ENCODE measurements at regions not wholly inside any gene's neighbourhood (a gene's known extent, or its start where the extent isn't known, plus 50 kb on each side); places are given as distances from the start of the nearest gene placed in this dataset.

GRCh38 chr9:684941-685340 lies 156.6 kb upstream of the DMRT1 start:
- TF ChIP-seq, protein P1, sequence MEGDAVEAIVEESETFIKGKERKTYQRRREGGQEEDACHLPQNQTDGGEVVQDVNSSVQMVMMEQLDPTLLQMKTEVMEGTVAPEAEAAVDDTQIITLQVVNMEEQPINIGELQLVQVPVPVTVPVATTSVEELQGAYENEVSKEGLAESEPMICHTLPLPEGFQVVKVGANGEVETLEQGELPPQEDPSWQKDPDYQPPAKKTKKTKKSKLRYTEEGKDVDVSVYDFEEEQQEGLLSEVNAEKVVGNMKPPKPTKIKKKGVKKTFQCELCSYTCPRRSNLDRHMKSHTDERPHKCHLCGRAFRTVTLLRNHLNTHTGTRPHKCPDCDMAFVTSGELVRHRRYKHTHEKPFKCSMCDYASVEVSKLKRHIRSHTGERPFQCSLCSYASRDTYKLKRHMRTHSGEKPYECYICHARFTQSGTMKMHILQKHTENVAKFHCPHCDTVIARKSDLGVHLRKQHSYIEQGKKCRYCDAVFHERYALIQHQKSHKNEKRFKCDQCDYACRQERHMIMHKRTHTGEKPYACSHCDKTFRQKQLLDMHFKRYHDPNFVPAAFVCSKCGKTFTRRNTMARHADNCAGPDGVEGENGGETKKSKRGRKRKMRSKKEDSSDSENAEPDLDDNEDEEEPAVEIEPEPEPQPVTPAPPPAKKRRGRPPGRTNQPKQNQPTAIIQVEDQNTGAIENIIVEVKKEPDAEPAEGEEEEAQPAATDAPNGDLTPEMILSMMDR (conservative IDR thresholded peaks at IDR 0.05; ENCODE audit: low read depth, low read length), result no peak
- TF ChIP-seq EZH2 (IDR thresholded peaks at IDR 0.05; ENCODE audit: low read length, unreplicated experiment) (no peak), EZH2phosphoT487 (IDR thresholded peaks at IDR 0.05; ENCODE audit: borderline replicate concordance, low read length) (no peak)
